Renal cortical epithelial cell (primary cell): ENCODE measurements at regions not wholly inside any gene's neighbourhood (a gene's known extent, or its start where the extent isn't known, plus 50 kb on each side); places are given as distances from the start of the nearest gene placed in this dataset.
A peak's percentile ranks its signal among the peaks of the same experiment; 100 is the strongest.

Source experiments
- DNase-seq: peaks from one replicate; pipeline ENCODE4 v3.0.0-alpha.2; 2011; ENCODE audit warnings: low read depth

- DNase-seq = peak; percentile 87
These were observed 318.8 kb downstream of the PIK3R1 start for GRCh38 chr5:68534131-68534940.

- DNase-seq = peak; percentile 76
These were observed 319.5 kb downstream of the PIK3R1 start for GRCh38 chr5:68534956-68535520.

- peak; percentile 81 for DNase-seq
These were observed 323.4 kb downstream of the PIK3R1 start for GRCh38 chr5:68538814-68539420.

GRCh38 chr5:68540798-68541590 lies 325.4 kb downstream of the PIK3R1 start:
- DNase-seq = no peak

GRCh38 chr5:68542207-68542606 lies 326.7 kb downstream of the PIK3R1 start:
- no peak for DNase-seq

DNA sequence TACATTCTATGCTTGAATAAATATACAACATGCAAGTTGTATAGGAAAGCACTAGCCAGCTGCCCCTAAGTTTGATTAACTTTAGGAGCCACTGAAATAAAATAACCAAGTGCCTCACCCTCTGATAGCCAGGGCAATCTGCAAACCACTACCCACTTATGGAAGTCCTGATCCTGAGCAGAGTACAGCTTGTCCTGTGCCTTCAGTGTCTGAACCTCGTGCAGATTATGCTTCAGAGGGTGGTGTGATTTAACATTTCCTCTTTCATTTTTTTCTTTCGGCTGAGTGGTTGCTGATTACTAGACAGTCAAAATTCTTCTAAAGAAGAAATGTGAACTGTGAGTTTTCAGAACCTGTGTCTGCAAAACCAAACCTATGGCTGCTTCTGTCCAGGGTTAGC lies 327.7 kb downstream of the PIK3R1 start:
- no peak for DNase-seq

DNA sequence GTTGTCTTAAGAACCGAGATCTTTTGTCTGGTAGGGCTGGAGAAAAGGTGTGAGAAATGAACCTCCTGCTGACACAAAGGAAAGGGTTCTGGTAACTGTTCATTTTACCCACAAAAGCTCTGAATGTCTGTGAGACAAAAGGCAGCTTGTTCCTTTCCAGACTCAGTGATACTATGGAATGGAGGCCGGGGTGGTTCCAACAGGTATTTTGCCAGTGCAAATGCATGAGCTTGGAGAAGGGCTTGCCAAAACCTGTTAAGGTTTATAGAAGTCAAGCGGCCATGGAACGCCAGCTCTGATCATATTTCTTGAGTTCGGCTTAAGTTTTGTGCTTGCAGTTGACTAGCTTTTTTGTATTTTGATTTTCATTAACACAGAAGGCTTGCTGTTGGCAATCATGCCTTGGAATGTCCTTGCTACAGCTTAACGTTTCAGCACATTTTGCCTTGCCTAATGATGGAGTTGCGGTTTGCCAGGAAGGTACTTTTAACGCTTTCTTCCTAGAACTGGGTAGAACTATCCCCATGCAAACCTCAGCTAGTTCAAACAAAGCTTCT lies 328.6 kb downstream of the PIK3R1 start:
- no peak for DNase-seq

- DNase-seq = peak; percentile 89
These were observed 329.3 kb downstream of the PIK3R1 start for GRCh38 chr5:68544648-68545552.

- no peak for DNase-seq
These were observed 330.2 kb downstream of the PIK3R1 start for GRCh38 chr5:68545636-68546295.

- DNase-seq = no peak
These were observed 331.5 kb downstream of the PIK3R1 start for GRCh38 chr5:68547056-68547455.

- DNase-seq = no peak
These were observed 332.1 kb downstream of the PIK3R1 start for GRCh38 chr5:68547622-68548021.

DNA sequence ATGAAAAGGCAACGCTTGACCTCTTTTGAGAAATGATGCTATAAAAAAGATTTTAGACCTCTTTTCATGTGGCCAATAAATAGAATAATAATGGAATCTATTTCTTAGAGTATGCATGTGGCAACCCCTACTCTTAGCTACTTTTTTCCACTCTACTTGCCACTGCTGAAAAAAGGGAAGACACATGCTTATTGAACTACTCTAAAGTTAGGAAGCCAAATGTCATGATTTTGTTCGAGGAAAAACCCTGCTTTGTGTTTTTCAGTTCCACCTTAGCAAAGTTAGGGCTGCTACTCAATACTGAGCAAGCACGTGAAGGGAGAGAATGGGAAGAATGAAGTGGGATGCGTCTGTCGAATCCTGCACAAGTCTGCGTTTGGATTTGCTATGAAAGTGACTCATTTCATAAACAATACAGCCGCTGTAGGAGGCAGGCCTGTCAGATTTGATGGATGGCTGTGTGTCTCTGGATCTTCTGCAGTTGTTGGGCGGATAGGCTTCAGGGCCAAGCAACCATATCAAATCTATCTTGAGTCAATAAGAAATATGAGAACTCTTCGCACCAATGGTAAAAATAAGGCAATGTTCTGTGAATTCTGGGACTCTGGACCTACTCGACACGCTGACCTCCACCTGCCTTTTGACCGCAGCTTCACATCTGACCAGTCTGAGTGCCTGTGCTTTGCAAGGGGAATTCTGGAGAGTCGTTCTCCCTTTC lies 333.6 kb downstream of the PIK3R1 start:
- no peak for DNase-seq

GRCh38 chr5:68550015-68550414 lies 334.5 kb downstream of the PIK3R1 start:
- DNase-seq = peak; percentile 74

DNA sequence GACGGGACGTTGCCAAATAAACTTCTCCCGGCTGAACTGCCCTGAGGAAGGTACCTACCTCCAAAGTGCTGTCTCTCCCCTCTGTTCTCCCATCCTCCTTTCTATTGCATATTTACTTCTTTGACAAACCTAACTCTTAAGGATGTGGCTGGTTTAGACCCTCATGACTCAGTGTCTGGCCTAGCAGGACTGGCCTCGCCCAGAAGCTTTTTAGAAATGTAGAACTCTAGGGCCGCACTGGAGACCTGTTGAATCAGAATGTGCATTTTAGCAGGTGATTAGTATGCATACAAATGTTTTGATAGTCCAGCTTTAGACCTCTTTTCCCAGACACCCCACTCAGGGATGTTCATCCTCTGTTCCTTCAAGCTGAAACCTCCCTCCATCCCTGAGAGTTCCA lies 335.9 kb downstream of the PIK3R1 start:
- DNase-seq = no peak

DNA sequence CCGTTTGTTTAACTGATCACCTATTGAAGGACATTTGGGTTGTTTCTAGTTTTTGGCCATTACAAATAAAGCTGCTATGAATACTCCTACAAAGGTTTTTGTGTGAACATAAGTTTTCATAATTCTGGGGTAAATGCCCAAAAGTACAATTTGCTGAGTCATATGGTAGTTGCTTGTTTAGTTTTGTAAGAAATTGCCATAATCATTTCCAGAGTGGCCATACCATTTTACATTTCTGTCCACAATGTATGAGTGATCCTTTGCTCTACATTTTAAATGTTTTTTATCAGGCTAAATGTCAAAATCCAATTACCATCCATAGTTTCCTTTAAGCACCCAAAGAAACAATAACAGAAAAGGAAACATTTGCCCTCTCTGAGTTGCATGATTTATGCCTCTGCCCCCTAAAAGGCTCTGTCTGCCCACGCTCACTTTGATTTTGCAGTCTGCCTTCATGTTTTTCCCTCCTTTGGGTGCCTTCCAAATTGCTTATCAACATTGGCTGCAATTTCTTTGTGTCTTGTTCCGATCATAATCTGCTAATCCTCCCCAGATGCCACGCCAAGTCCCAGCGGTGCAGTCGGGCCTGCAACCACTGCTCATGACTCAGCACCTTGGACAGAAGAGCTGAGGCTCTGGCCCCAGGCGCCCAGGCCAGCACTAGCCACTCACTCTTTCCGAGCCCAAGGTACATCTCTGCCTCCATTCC lies 339.2 kb downstream of the PIK3R1 start:
- peak; percentile 55 for DNase-seq

- peak; percentile 72 for DNase-seq
These were observed 340.5 kb downstream of the PIK3R1 start for GRCh38 chr5:68555907-68556681.

GRCh38 chr5:68557162-68557936 lies 341.8 kb downstream of the PIK3R1 start:
- DNase-seq = no peak
